Fibroblast of the conjunctiva (primary cell): ENCODE measurements at regions not wholly inside any gene's neighbourhood (a gene's known extent, or its start where the extent isn't known, plus 50 kb on each side); places are given as distances from the start of the nearest gene placed in this dataset.

Experiments used
- DNase-seq: peaks from one replicate; pipeline ENCODE4 v3.0.0-alpha.2; 2010; ENCODE audit warnings: low read depth

DNA sequence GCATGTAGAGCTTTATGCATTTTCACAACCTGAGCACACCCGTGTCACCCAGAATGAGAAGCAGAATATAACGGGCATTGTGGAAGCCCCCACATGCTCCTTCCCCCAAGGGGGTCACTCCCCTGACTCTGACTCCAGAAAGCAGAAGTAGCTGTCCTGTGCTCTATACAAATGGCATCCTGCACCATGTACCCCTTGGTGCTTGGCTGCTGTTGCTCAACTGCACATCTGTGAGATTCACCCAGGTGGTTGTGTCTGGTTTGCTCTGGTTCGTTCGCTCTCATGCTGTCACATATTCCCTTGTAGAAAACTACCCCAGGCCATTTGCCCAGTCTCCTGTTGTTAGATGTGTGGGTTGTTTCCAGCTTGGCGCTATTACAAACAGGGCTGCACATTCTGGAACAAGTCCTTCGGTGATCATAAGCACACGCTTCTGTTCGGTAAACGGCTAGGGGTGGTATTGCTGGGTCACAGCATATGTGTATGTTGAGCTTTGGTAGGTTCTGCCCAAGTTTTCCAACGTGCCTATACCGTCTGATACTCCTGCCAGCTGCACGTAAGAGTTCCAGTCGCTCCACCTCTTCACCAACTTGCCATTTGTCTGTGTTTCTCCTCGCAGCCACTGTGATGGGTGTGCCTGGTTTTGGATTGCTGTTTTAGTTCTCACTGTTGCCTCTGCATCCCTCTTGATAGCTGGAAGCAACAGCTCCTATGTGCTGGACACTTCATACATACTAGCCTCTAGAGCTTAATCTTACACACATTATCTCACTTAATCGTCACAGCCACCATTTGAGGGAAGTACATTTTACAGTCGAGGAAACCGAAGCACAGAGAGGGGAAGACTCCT is 65.4 kb upstream of the SLC6A6 start:
- DNase-seq: no peak

DNA sequence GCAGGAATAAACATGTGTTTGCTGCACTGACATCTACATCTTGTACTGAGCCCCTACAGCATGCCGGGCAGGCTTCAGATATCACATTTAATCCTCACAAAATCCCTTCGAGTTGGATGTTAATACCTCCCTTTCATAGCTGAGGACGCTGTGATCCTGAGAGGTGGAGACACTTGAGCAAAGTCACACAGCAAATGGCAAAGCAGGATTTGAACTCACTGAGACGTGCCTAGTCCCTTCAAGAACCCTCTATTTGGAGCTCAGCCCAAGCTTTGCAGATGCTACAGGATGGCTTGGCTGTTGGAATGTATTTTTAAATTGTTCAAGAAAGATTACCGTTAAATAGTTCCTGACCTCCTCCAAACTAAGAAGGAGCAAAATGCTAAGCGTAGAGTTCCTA is 64.6 kb upstream of the SLC6A6 start:
- DNase-seq: no peak

DNA sequence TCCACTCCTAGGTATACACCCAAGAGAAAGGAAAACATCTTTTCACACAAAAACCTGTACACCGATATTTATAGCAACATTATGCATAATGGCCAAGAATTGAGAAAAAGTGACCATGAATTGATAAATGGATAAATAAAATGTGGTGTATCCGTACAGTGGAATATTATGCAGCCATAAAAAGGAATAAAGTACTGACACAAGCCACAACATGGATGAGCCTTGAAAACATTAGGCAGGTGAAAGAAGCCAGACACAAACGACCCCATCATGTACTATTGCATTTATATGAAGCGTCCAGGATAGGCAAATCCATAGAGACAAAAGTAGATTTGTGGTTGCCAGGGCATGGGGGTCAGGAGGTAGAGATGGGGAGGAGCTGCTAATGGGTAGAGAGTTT is 64.2 kb upstream of the SLC6A6 start:
- no peak for DNase-seq

- DNase-seq: no peak
Observed at GRCh38 chr3:14338898-14339458, 63.4 kb upstream of the SLC6A6 start.

- no peak for DNase-seq
Observed at GRCh38 chr3:14340960-14341708, 61.3 kb upstream of the SLC6A6 start.

DNA sequence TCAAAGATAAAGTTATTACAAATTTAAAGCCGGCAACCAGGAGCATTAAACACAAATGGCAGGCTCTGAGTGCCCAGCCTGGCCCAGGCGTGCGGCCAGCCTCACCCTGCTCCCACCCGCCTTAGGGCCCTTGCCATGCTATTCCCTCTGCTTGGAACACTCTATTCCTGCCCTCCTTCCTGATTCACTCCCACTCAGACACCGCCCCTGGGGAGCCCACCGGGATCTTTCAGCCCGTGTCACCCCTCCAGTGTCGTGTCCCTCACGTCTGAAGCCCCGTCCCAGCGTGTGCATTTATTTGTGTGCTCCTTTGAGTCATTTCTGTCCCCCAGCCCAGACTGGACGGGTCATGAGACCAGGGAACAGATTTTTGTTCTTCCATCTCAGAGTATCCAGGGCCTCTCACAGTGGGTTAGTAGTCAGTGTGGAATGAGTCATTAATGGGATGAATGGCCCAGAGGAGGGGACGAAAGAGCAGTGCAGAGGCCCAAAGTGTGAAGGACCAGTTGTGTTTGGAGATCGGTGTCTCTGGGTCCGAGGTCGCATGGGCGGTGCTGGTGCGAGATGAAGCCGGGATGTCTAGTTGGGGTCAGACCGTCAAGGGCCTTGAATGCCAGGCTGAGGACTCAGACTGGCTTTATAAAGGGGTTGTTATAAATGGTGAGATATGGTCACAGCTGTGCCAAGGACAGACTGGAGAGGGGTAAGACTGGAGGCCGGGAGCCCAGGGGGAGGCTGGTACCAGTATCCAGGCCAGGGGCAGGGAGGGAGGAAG is 58.9 kb upstream of the SLC6A6 start:
- no peak for DNase-seq

- DNase-seq: no peak
Observed at GRCh38 chr3:14344351-14344750, 58.1 kb upstream of the SLC6A6 start.

- no peak for DNase-seq
Observed at GRCh38 chr3:14345496-14346150, 56.8 kb upstream of the SLC6A6 start.

GRCh38 chr3:14346191-14346590 is 56.2 kb upstream of the SLC6A6 start:
- no peak for DNase-seq

DNA sequence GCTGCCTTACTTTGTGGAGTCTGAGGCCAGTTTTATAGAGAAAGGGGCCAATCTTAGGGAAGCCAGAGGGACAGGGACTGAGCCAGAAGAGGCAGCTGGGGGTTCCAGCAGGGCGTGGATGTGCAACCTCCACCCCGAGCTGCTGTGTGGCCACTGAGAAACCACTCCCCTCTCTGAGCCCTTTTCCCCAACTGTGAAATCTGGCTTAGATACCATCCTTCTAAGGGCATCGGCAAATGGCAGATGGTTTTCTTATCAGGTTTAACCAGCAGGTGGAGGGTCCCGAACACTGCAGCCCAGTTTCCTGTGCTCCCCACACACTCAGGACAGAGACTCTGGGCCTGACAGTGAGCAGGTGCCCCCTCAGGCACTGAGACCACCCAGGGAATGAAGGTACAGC is 55.8 kb upstream of the SLC6A6 start:
- DNase-seq: no peak

DNA sequence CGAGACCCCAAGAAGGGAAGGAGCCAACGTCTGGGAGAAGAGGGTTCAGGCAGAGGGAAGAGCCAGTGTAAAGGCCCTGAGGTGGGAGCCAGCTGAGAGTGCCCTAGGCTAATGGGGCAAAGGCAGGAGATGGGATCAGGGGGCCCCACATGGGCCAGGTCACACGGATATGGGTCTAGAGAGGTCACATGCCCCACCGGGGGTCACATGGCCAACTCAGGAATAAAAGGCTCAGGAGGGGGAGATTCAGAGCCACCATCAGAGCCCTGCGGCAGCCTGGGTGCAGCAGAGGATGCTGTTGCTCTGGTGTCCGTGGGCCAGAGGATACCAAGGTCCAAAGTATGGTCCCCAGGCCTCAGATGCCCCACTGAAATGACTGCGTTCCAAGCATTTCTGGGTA is 55.3 kb upstream of the SLC6A6 start:
- DNase-seq: no peak

- no peak for DNase-seq
Observed at GRCh38 chr3:14351617-14352001, 50.8 kb upstream of the SLC6A6 start.

DNA sequence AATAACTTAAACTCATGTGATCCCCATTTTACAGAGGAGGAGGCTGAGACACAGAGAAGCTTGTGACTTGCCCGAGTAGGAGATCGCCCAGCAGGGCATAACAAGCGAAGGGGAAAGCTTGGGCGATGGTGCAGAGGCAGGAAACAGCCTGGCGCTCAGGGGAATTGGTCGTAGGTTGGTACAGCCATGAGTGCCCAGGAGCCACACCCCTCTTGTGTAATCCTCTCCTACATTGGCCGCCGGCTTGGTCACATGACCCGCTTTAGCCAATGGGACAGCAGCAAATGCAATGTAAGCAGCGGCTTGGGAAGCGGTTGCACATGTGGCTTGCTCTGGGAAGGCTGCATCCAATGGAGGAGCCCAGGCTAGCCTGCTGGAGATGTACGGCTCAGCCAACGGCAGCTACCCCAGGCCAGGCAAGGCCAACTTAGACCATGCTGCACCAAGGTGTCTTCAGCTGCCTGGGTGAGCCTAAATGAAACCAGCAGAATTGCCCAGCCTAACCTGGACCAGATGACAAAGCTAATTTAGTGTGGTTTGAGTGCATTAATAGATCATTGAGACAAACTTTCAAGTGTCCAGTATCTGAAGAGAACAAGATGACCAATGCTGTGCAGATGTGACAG is 50.3 kb upstream of the SLC6A6 start:
- no peak for DNase-seq
